ENCODE measurements at regions not wholly inside any gene's neighbourhood (a gene's known extent, or its start where the extent isn't known, plus 50 kb on each side); places are given as distances from the start of the nearest gene placed in this dataset.

DNA sequence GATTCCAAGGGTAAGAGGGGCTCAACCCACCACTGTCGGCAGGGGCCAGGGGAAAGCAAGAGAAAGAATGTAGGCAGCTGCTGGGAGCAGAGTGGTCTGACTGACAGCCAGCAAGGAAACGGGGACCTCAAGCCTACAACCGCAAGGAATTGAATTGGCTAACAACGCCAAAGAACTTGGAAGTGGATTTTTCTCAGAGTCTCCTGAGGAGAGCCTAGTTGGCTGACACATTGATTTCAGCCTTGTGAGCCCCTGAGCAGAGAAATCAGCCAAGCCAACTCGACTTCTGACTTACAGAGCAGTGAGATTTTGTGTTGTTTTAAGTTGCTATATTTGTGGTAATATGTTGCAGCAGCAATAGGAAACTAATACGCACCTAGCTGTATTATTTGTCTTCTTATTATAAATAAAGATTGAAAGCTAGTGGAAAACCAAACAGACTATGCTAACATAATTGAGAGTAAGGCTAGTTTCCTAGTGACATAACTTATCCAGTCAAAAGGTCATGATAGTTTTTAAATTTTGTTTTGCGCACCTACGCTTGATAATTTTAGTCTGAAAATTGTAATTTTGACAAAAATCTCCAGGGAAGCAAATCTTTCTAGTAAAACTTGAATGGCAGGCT is 145.8 kb upstream of the HCCS start:
- FAIRE-seq (no peak), DNase-seq (ENCODE audit: insufficient read length, low spot score) (no peak)
- TF ChIP-seq, protein P1, sequence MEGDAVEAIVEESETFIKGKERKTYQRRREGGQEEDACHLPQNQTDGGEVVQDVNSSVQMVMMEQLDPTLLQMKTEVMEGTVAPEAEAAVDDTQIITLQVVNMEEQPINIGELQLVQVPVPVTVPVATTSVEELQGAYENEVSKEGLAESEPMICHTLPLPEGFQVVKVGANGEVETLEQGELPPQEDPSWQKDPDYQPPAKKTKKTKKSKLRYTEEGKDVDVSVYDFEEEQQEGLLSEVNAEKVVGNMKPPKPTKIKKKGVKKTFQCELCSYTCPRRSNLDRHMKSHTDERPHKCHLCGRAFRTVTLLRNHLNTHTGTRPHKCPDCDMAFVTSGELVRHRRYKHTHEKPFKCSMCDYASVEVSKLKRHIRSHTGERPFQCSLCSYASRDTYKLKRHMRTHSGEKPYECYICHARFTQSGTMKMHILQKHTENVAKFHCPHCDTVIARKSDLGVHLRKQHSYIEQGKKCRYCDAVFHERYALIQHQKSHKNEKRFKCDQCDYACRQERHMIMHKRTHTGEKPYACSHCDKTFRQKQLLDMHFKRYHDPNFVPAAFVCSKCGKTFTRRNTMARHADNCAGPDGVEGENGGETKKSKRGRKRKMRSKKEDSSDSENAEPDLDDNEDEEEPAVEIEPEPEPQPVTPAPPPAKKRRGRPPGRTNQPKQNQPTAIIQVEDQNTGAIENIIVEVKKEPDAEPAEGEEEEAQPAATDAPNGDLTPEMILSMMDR (IDR thresholded peaks at IDR 0.05; ENCODE audit: insufficient read depth, missing control alignments): no peak

DNA sequence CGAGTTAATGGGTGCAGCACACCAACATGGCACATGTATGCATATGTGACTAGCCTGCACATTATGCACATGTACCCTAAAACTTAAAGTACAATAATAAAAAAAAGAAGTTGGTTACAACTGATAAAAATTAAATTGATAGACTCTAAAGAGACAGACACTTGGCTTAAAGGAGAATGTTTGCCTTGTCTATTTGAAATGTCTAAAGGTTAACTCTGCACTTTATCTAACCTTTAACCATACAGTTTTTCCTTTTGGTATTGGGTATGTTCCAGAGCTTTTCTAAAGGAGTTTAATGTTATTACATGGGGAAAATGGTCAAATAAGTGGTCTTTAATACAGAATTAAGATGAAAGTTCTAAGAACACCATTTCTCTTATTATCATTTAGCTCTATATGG is 145.1 kb upstream of the HCCS start:
- TF ChIP-seq, protein P1 (IDR thresholded peaks at IDR 0.05; ENCODE audit: insufficient read depth, missing control alignments): no peak
- FAIRE-seq (no peak), DNase-seq (ENCODE audit: insufficient read length, low spot score) (no peak)

DNA sequence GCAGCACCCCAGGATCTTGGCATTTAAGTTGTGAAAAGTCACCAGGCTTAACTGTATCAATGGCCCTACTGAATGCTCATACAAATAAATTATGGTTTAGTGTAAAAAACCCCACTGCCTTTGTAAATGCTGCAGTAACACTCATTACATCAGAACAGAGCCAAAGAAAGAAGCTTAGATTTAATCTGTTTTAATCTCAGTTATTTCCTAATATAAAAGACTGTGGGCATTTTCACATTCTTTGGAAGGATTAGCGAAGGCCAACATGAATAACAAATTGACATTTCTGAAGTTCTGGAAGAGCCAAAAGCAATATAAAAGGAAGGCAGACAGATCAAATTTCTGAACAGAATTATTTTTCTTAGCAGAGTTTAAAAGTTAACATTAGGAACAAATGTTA is 140.0 kb upstream of the HCCS start:
- FAIRE-seq: no peak
- DNase-seq (ENCODE audit: insufficient read length, low spot score): no peak
- TF ChIP-seq, protein P1 (IDR thresholded peaks at IDR 0.05; ENCODE audit: insufficient read depth, missing control alignments): no peak

DNA sequence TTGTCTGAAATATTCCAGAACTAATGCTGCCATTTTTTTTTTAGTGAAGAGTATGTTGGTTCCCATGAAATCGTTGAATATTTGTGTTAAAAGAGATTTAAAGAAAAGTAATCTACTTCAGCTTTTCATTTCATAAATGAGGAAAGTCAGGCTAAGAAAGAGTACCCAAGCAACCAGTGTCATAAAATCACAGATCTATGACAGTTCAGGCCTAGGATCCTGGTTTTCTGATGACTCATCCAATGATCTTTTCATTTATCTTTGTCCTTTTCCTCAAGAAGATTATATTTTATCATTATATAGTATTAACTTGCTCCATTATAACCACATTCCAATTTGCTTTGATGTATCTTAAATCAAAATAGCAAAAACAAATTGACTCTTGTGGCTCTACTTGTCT is 139.4 kb upstream of the HCCS start:
- FAIRE-seq: no peak
- no peak for DNase-seq (ENCODE audit: insufficient read length, low spot score)
- TF ChIP-seq, protein P1 (IDR thresholded peaks at IDR 0.05; ENCODE audit: insufficient read depth, missing control alignments): no peak

DNA sequence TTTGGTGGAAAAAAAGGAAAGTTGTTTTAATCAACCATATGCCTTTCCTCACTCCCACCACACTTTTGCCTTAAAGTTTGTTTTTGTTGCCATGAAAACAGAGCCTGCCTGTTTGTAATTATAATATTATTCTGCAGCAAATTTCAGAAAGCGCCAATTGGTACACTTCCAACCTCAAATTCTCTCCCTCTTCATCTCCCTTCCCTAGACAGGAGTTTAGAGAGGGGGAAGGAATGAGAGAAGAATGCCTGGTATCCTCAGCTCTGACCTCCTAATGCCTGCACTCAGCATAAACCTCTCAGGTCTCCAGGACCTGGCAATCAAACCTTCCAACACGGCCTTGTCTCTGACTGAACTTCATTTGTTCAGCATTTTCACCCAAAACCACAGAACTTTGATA is 138.4 kb upstream of the HCCS start:
- DNase-seq (ENCODE audit: insufficient read length, low spot score) (no peak), FAIRE-seq (no peak)

DNA sequence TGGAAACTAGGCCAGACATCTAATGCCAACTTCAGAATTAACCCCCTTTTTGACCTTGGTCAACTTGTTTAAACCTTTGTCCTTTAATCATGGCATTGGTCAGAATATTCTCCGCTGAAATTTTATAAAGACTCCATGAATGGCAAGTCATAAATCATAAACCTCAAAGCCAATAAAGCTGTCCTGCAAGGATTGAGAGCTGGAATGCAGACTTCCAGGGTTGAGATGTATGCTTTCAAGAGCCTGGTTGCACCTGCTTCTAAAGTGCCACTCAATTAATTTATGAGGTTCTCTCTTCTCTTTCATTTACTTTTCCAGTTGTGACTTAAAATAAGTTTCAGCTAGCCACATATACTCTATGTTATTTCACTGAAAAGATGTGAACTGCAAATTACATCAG is 136.2 kb upstream of the HCCS start:
- TF ChIP-seq, protein P1 (IDR thresholded peaks at IDR 0.05; ENCODE audit: insufficient read depth, missing control alignments): no peak
- FAIRE-seq (no peak), DNase-seq (ENCODE audit: insufficient read length, low spot score) (no peak)

More for the DNA sequence above, 138.4 kb upstream of the HCCS start:
- TF ChIP-seq, protein P1 (IDR thresholded peaks at IDR 0.05; ENCODE audit: insufficient read depth, missing control alignments): no peak

DNA sequence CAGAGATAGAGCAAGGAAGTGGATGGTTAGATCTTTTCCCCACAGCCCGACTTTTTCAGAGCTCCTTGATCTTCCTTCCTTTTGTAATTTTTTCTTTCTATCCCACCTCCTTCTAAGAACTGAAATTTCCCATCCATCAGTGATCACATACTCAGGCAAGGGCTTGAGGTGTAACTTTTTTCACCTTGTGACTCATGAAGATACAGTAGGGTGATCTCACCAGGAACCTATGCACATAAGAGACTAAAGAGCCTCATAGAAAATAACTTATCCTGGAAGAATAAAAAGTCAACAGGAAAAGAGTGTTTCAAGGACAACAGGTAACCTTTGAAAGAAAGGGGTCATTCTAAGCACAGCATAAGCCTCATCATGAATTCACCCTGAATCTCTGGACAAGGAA is 131.2 kb upstream of the HCCS start:
- TF ChIP-seq, protein P1 (IDR thresholded peaks at IDR 0.05; ENCODE audit: insufficient read depth, missing control alignments): no peak
- FAIRE-seq (no peak), DNase-seq (ENCODE audit: insufficient read length, low spot score) (no peak)
